A549 (cell line): ENCODE measurements at regions not wholly inside any gene's neighbourhood (a gene's known extent, or its start where the extent isn't known, plus 50 kb on each side); places are given as distances from the start of the nearest gene placed in this dataset.

Source experiments
- ATAC-seq, 2 experiments: fragments of 200-7000 bp in 1 of 2; fragments of >200 bp in 1 of 2; cut with Nextera tagmentation in 1 of 2; cut with Tn5 transposase in 1 of 2; 3 replicates each; pipeline versions ENCODE4 v1.8.0 to v1.9.1; 2018 to 2020; ENCODE audit warnings: mild to moderate bottlenecking in 1 of 2, moderate library complexity in 1 of 2
- CTCF ChIA-PET: fragments of 300-600 bp; sonication (Branson Sonifier 250); formaldehyde crosslinking; extraction: SDS; loops from one replicate; lab custom pipeline; 2021; ENCODE audit warnings: antibody characterized with exemption, inconsistent platforms; lab: Yijun Ruan, JAX
- POLR2A ChIA-PET: fragments of 350-600 bp; formaldehyde crosslinking; extraction: SDS; loops from one replicate; lab custom pipeline; 2021; ENCODE audit warnings: antibody characterized with exemption, inconsistent platforms; lab: Yijun Ruan, JAX
- DNase-seq, 2 experiments: peaks; one replicate each; pipeline versions ENCODE4 v3.0.0 to v3.0.0-alpha.2; 2011 to 2016; ENCODE audit warnings: low read depth in 1 of 2, low spot score in 1 of 2
- FAIRE-seq: peaks from 2 replicates; lab custom pipeline; 2011; peaks lifted over from hg19 to GRCh38; lab: Jason Lieb, UNC
- H3K27ac ChIP-seq, 2 experiments: fragments of >200 bp; sonication (Bioruptor Twin); formaldehyde crosslinking; 3 replicates each; pipeline ENCODE4 v1.5.1; 2016 to 2017
- H3K4me1 ChIP-seq: fragments of >200 bp; sonication (Bioruptor Twin); formaldehyde crosslinking; 3 replicates; pipeline ENCODE4 v1.6.1; 2016
- H3K4me2 ChIP-seq: fragments of >200 bp; sonication (Bioruptor Twin); formaldehyde crosslinking; 3 replicates; pipeline ENCODE4 v1.6.1; 2016
- H3K4me3 ChIP-seq: fragments of >200 bp; sonication (Bioruptor Twin); formaldehyde crosslinking; 3 replicates; pipeline ENCODE4 v1.5.1; 2016
- H3K9me3 ChIP-seq: fragments of >200 bp; sonication (Bioruptor Twin); formaldehyde crosslinking; 3 replicates; pipeline ENCODE4 v1.6.1; 2016
- BHLHE40 ChIP-seq: IDR thresholded peaks from 2 replicates; pipeline ENCODE4 v1.6.1; 2012; ENCODE audit warnings: low read depth, low read length, inconsistent platforms
- CEBPB ChIP-seq, 2 experiments: fragments of >200 bp in 1 of 2; sonication (Bioruptor Twin) in 1 of 2; formaldehyde crosslinking in 1 of 2; IDR thresholded peaks; 2 replicates each; pipeline ENCODE4 v1.6.1; 2012 to 2016
- CHD2 ChIP-seq: fragments of 150-350 bp; IDR thresholded peaks from 2 replicates; pipeline ENCODE4 v1.6.1; 2014; ENCODE audit warnings: low read length; ENCODE audit not compliant: partially characterized antibody
- CHD4 ChIP-seq: fragments of 200-600 bp; sonication (generic); IDR thresholded peaks from 2 replicates; pipeline ENCODE4 v1.6.1; 2016; ENCODE audit warnings: antibody characterized with exemption, mild to moderate bottlenecking, borderline replicate concordance
- EHMT2 ChIP-seq: fragments of 200-600 bp; sonication (generic); IDR thresholded peaks from 2 replicates; pipeline ENCODE4 v1.6.1; 2016; ENCODE audit warnings: antibody characterized with exemption, low read depth, mild to moderate bottlenecking, moderate library complexity
- EP300 ChIP-seq, 2 experiments: fragments of >200 bp; sonication (Bioruptor Twin); formaldehyde crosslinking; IDR thresholded peaks; 2 replicates in 1 of 2; 3 replicates in 1 of 2; pipeline ENCODE4 v1.6.1; 2016 to 2017
- FOSB ChIP-seq: fragments of 250-450 bp; sonication (Bioruptor Pico); IDR thresholded peaks from 2 replicates; pipeline ENCODE4 v1.5.0; 2020; ENCODE audit warnings: mild to moderate bottlenecking, moderate library complexity
- FOSL2 ChIP-seq, 2 experiments: fragments of 450-650 bp in 1 of 2; fragments of >200 bp in 1 of 2; sonication (Bioruptor Twin) in 1 of 2; formaldehyde crosslinking; IDR thresholded peaks; 2 replicates each; pipeline versions ENCODE4 v1.5.0 to v1.6.1; 2016 to 2020; ENCODE audit warnings: mild to moderate bottlenecking in 1 of 2, moderate library complexity in 1 of 2
- HDAC2 ChIP-seq: fragments of 200-600 bp; sonication (generic); IDR thresholded peaks from 2 replicates; pipeline ENCODE4 v1.6.1; 2016
- HEYL ChIP-seq: fragments of 250-450 bp; sonication (Bioruptor Pico); IDR thresholded peaks from 2 replicates; pipeline ENCODE4 v1.8.0; 2021; ENCODE audit warnings: mild to moderate bottlenecking, moderate library complexity
- HOXA7 ChIP-seq: fragments of 250-450 bp; sonication (Bioruptor Pico); IDR thresholded peaks from 2 replicates; pipeline ENCODE4 v1.5.0; 2020; ENCODE audit warnings: mild to moderate bottlenecking, moderate library complexity
- MAFK ChIP-seq: fragments of 450-650 bp; IDR thresholded peaks from 2 replicates; pipeline ENCODE4 v1.6.1; 2014; ENCODE audit not compliant: partially characterized antibody
- POLR2A ChIP-seq: IDR thresholded peaks from 2 replicates; pipeline ENCODE4 v1.6.1; 2012; ENCODE audit warnings: mild to moderate bottlenecking, low read length
- POLR2AphosphoS2 ChIP-seq: conservative IDR thresholded peaks from 2 replicates; pipeline ENCODE4 v1.6.1; 2012; ENCODE audit warnings: low read length, improper control_type of control experiment, inconsistent platforms
- RAD21 ChIP-seq, 2 experiments: fragments of >200 bp in 1 of 2; sonication (Bioruptor Twin) in 1 of 2; formaldehyde crosslinking in 1 of 2; IDR thresholded peaks in 1 of 2; conservative IDR thresholded peaks in 1 of 2; 2 replicates in 1 of 2; 3 replicates in 1 of 2; pipeline ENCODE4 v1.6.1; 2012 to 2018; ENCODE audit warnings: inconsistent platforms in 1 of 2
- RNF2 ChIP-seq: fragments of 200-600 bp; sonication (generic); IDR thresholded peaks from 2 replicates; pipeline ENCODE4 v1.6.1; 2016; ENCODE audit warnings: low read depth, mild to moderate bottlenecking, antibody characterized with exemption, moderate library complexity, borderline replicate concordance
- SMC3 ChIP-seq: fragments of >200 bp; sonication (Bioruptor Twin); formaldehyde crosslinking; IDR thresholded peaks from 3 replicates; pipeline ENCODE4 v1.6.1; 2018; ENCODE audit warnings: inconsistent platforms
- TFCP2L1 ChIP-seq: fragments of 250-450 bp; sonication (Bioruptor Pico); IDR thresholded peaks from 2 replicates; pipeline ENCODE4 v1.5.0; 2021; ENCODE audit warnings: mild to moderate bottlenecking
- ZNF302 ChIP-seq: fragments of 250-450 bp; sonication (Bioruptor Pico); IDR thresholded peaks from 2 replicates; pipeline ENCODE4 v1.9.0; 2021; ENCODE audit warnings: inconsistent platforms, mild to moderate bottlenecking, moderate library complexity
- WGBS: methylation state at CpG from one replicate; pipeline ENCODE4 v1.1.6; 2017; ENCODE audit errors: missing lambda C conversion rate; 5-methylcytosine and 5-hydroxymethylcytosine counted together
- TF ChIP-seq, protein P1 (sequence below): fragments of 450-650 bp; IDR thresholded peaks from 2 replicates; pipeline ENCODE4 v1.6.1; 2014; ENCODE audit warnings: antibody characterized with exemption
- TF ChIP-seq, protein P2 (sequence below): fragments of >200 bp; sonication (Bioruptor Twin); formaldehyde crosslinking; IDR thresholded peaks from 3 replicates; pipeline ENCODE4 v1.6.1; 2016
- TF ChIP-seq, protein P3 (sequence below): IDR thresholded peaks from 2 replicates; pipeline ENCODE4 v1.6.1; 2012
- TF ChIP-seq, protein P4 (sequence below): fragments of 250-450 bp; sonication (Bioruptor Pico); IDR thresholded peaks from 2 replicates; pipeline ENCODE4 v1.5.0; 2020; ENCODE audit warnings: low read depth, mild to moderate bottlenecking, moderate library complexity
- TF ChIP-seq, protein P5 (sequence below): fragments of 200-600 bp; sonication (generic); IDR thresholded peaks from 2 replicates; pipeline ENCODE4 v1.6.1; 2016; ENCODE audit warnings: antibody characterized with exemption, mild to moderate bottlenecking, moderate library complexity
- TF ChIP-seq, protein P6 (sequence below): IDR thresholded peaks from 2 replicates; pipeline ENCODE4 v1.6.1; 2012; ENCODE audit warnings: low read depth, borderline replicate concordance

DNA sequence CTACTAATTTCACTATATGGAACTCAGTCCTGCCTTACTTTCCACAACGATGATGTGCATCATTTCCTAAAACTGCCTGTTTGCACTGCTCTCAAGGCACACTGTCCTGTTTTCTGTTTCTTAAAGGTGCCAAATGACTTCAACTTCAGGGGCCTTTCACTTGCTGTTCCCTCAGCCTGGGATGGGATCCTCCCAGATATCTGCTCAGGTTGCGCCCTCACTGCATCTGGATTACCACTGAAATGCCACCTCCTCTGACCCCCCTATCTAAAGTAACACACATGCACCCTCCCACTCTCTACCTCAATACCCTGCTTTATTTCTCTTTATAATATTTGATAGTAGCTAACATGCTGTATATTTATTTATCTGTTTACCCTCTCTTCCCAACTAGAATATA lies 123.8 kb upstream of the CMC1 start:
- 72% methylated on average over 2 of the region's 2 CpGs for WGBS
- ChIA-PET POLR2A (no interaction called here), CTCF (interaction anchor here (1.0 kb wide), 1 partner anchor 9 kb away, joined by 3 read pairs; no protein-coding TSS in a partner anchor)
- FAIRE-seq (no peak), ATAC-seq (no peak), DNase-seq (no peak)
- TF ChIP-seq BHLHE40 (no peak), POLR2AphosphoS2 (no peak), ZNF302 (CRISPR knock-in tag) (no peak), CEBPB (IDR thresholded peaks at IDR 0.05) (no peak), HDAC2 (no peak), RNF2 (no peak), FOSB (CRISPR knock-in tag) (no peak), POLR2A (no peak), FOSL2 (IDR thresholded peaks at IDR 0.05) (no peak), FOSL2 (CRISPR knock-in tag; IDR thresholded peaks at IDR 0.05) (no peak), CHD4 (no peak), CHD2 (no peak), EP300 (IDR thresholded peaks at IDR 0.05) (no peak), TFCP2L1 (no peak)
- TF ChIP-seq, protein P1, sequence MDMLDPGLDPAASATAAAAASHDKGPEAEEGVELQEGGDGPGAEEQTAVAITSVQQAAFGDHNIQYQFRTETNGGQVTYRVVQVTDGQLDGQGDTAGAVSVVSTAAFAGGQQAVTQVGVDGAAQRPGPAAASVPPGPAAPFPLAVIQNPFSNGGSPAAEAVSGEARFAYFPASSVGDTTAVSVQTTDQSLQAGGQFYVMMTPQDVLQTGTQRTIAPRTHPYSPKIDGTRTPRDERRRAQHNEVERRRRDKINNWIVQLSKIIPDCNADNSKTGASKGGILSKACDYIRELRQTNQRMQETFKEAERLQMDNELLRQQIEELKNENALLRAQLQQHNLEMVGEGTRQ: no peak
- TF ChIP-seq, protein P2, sequence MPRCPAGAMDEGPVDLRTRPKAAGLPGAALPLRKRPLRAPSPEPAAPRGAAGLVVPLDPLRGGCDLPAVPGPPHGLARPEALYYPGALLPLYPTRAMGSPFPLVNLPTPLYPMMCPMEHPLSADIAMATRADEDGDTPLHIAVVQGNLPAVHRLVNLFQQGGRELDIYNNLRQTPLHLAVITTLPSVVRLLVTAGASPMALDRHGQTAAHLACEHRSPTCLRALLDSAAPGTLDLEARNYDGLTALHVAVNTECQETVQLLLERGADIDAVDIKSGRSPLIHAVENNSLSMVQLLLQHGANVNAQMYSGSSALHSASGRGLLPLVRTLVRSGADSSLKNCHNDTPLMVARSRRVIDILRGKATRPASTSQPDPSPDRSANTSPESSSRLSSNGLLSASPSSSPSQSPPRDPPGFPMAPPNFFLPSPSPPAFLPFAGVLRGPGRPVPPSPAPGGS: no peak
- TF ChIP-seq, protein P3, sequence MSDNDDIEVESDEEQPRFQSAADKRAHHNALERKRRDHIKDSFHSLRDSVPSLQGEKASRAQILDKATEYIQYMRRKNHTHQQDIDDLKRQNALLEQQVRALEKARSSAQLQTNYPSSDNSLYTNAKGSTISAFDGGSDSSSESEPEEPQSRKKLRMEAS: no peak
- TF ChIP-seq, protein P4, sequence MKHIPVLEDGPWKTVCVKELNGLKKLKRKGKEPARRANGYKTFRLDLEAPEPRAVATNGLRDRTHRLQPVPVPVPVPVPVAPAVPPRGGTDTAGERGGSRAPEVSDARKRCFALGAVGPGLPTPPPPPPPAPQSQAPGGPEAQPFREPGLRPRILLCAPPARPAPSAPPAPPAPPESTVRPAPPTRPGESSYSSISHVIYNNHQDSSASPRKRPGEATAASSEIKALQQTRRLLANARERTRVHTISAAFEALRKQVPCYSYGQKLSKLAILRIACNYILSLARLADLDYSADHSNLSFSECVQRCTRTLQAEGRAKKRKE (CRISPR knock-in tag): no peak
- TF ChIP-seq, protein P5, sequence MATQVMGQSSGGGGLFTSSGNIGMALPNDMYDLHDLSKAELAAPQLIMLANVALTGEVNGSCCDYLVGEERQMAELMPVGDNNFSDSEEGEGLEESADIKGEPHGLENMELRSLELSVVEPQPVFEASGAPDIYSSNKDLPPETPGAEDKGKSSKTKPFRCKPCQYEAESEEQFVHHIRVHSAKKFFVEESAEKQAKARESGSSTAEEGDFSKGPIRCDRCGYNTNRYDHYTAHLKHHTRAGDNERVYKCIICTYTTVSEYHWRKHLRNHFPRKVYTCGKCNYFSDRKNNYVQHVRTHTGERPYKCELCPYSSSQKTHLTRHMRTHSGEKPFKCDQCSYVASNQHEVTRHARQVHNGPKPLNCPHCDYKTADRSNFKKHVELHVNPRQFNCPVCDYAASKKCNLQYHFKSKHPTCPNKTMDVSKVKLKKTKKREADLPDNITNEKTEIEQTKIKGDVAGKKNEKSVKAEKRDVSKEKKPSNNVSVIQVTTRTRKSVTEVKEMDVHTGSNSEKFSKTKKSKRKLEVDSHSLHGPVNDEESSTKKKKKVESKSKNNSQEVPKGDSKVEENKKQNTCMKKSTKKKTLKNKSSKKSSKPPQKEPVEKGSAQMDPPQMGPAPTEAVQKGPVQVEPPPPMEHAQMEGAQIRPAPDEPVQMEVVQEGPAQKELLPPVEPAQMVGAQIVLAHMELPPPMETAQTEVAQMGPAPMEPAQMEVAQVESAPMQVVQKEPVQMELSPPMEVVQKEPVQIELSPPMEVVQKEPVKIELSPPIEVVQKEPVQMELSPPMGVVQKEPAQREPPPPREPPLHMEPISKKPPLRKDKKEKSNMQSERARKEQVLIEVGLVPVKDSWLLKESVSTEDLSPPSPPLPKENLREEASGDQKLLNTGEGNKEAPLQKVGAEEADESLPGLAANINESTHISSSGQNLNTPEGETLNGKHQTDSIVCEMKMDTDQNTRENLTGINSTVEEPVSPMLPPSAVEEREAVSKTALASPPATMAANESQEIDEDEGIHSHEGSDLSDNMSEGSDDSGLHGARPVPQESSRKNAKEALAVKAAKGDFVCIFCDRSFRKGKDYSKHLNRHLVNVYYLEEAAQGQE: no peak
- Histone ChIP-seq H3K9me3 (no peaks in the 10 kb centered on the region), H3K4me3 (no peak overlapping the region), H3K27ac (no peak overlapping the region), H3K4me1 (no peaks in the 10 kb centered on the region), H3K4me2 (no peak overlapping the region)

DNA sequence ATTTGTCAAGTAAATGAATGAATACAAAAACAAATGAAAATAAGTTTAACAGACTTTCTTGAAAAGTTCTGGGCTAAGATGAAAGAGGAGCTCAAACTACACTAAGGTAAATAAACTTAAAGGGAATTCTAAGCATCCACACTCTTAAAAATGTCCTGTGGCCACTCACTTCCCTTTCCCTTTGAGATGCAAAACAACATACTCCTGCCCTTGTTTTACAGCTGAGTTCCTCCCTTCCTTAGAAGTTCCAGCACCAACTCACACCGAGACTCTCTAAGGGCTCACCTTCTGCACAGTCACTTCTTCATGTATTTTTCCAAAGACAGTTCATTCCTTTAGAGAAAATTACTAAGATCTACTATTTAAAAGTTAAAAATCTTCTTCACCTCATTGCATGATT lies 123.3 kb upstream of the CMC1 start:
- CTCF ChIA-PET: no interaction called here
- POLR2A ChIA-PET: no interaction called here
- ATAC-seq (no peak), FAIRE-seq (no peak), DNase-seq (no peak)
- H3K27ac ChIP-seq: no peak overlapping the region
- no peak overlapping the region for H3K4me3 ChIP-seq
- H3K4me1 ChIP-seq: no peaks in the 10 kb centered on the region
- no peak overlapping the region for H3K4me2 ChIP-seq
- no peak for TF ChIP-seq EP300 (IDR thresholded peaks at IDR 0.05)
- WGBS: 41% methylated on average over 1 of the region's 1 CpG
- no peaks in the 10 kb centered on the region for H3K9me3 ChIP-seq

DNA sequence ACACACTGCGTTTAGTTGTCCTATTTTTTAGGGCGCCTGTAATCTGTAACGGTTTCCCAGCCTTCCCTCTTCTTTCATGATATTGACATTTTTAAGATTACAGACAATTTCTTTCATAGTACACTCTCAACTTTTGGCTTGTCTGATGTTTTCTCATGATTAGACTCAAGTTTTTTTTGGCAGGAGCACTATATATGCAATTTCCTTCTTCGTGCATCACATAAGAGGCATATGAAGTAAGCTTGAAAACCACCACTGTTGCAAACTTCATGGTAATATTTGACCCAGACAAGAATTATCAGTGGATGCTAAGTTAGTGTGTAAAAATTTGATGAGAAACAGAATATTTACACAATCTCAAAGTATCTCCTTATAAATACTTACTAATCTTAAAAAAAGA lies 119.2 kb upstream of the CMC1 start:
- WGBS: 52% methylated on average over 4 of the region's 4 CpGs
- CTCF ChIA-PET: interaction anchor here (0.6 kb wide), 1 partner anchor 192 kb away, joined by 3 read pairs; no protein-coding TSS in a partner anchor
- DNase-seq: no peak
- TF ChIP-seq HEYL (no peak), MAFK (no peak), EHMT2 (no peak), SMC3 (no peak), HOXA7 (no peak), RAD21 (conservative IDR thresholded peaks at IDR 0.05 in 1 of 2, IDR thresholded peaks at IDR 0.05 in 1 of 2) (no peak)
- TF ChIP-seq, protein P5: no peak
- TF ChIP-seq, protein P6, sequence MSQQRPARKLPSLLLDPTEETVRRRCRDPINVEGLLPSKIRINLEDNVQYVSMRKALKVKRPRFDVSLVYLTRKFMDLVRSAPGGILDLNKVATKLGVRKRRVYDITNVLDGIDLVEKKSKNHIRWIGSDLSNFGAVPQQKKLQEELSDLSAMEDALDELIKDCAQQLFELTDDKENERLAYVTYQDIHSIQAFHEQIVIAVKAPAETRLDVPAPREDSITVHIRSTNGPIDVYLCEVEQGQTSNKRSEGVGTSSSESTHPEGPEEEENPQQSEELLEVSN: no peak

More for the DNA sequence above, 119.2 kb upstream of the CMC1 start:
- Histone ChIP-seq H3K9me3 (no peaks in the 10 kb centered on the region), H3K4me2 (no peak overlapping the region), H3K27ac (no peak overlapping the region), H3K4me3 (no peak overlapping the region), H3K4me1 (no peaks in the 10 kb centered on the region)
- POLR2A ChIA-PET: no interaction called here
- FAIRE-seq (no peak), ATAC-seq (no peak)
